ENCODE measurements at regions not wholly inside any gene's neighbourhood (a gene's known extent, or its start where the extent isn't known, plus 50 kb on each side); places are given as distances from the start of the nearest gene placed in this dataset.

DNA sequence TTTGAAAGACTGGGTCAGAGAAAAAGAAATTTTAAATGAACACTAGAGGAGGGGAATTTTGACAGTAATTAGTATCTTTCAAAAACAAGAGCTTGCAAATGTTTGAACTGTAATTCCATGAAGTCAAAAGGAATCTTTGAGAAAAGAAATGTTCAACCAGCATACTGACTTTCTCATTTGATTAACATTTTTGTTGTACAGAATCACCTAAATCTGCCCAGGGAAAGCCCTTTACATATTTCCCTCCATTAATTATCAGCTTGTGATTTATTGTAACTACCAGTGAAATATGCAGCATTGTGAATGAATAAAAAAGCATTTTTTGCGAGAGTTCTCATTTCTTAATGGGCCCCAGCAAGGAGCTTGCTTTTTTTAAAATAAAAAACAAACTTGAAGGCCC lies 61.2 kb upstream of the CCDC91 start:
- TF ChIP-seq, protein P1, sequence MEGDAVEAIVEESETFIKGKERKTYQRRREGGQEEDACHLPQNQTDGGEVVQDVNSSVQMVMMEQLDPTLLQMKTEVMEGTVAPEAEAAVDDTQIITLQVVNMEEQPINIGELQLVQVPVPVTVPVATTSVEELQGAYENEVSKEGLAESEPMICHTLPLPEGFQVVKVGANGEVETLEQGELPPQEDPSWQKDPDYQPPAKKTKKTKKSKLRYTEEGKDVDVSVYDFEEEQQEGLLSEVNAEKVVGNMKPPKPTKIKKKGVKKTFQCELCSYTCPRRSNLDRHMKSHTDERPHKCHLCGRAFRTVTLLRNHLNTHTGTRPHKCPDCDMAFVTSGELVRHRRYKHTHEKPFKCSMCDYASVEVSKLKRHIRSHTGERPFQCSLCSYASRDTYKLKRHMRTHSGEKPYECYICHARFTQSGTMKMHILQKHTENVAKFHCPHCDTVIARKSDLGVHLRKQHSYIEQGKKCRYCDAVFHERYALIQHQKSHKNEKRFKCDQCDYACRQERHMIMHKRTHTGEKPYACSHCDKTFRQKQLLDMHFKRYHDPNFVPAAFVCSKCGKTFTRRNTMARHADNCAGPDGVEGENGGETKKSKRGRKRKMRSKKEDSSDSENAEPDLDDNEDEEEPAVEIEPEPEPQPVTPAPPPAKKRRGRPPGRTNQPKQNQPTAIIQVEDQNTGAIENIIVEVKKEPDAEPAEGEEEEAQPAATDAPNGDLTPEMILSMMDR (IDR thresholded peaks at IDR 0.05; ENCODE audit: low read depth, low read length) = no peak

DNA sequence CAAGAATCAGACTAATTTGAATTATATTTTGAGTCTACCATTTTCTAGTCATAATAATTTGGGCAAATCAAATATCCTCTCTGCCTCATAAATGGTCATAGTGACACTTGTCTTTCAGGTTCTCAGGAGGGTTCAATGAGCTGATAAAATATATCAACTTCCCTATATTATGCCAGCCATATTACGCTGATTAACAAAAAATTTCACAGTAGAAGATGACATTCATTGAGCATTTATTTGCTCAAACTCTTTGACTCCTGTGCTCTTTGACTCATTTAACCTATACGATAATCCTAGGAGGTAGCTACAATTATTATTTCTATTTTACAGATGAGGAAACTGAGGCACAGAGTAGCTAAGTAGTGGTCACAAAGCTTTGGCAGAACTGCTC lies 60.0 kb upstream of the CCDC91 start:
- Histone ChIP-seq H3K4me3 (ENCODE audit: low read depth, low read length) (no peak overlapping the region), H3K27ac (no peak overlapping the region), H3K27me3 (ENCODE audit: insufficient read depth, low read depth, severe bottlenecking) (no peaks in the 10 kb centered on the region), H3K36me3 (no peaks in the 10 kb centered on the region), H3K9me3 (ENCODE audit: severe bottlenecking) (no peaks in the 10 kb centered on the region)
- DNase-seq = no peak
- TF ChIP-seq, protein P1 (IDR thresholded peaks at IDR 0.05; ENCODE audit: low read depth, low read length) = no peak

More for the DNA sequence above, 61.2 kb upstream of the CCDC91 start:
- H3K36me3 ChIP-seq = no peaks in the 10 kb centered on the region
- no peaks in the 10 kb centered on the region for H3K27me3 ChIP-seq (ENCODE audit: insufficient read depth, low read depth, severe bottlenecking)
- H3K27ac ChIP-seq = no peak overlapping the region
- no peak for DNase-seq
- no peaks in the 10 kb centered on the region for H3K9me3 ChIP-seq (ENCODE audit: severe bottlenecking)
- no peak overlapping the region for H3K4me3 ChIP-seq (ENCODE audit: low read depth, low read length)

DNA sequence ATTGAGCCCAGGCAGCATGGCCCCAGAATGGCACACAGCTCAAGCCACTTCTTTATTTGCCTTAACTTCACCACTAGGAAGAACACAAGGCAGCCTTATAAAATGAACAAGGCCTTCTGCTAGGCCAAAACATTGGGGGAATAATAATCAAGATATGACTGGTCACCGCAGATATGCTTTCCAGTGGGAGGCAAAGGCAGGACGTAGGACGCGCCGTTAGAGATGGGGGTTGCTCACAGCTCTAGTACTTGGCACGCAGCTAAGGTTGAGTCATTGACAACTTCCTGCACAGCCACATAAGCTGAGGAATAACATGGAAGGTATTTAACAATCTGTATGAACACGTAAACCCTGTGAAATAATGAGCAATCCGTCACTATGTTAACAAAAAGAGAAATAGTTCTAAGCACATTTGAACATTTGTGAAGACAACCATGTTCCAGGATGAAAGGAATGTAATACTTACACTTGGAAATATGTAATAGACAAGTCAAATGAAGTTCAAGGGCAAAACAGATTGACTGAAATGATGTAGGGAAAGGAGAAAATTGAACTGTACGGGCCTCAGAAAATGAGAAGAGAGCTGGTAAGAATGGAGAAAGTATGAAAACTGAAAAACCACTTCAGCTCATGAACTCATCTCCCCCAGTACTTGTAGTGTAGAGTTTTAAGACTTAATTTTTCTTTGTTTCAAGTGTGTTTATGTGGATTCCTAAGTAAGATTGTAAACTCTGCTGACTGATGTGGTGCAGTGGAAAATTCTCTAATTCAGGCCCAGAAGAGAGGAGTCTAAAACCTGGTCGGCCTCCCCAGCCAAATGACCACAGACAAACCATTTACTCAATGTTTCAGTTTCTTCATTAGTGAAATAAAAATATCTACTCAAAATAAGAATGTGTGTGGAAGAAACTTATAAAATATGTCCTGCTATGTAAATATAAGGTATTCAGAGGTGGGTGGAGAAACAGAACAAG lies 59.3 kb upstream of the CCDC91 start:
- DNase-seq = no peak
- no peak overlapping the region for H3K4me3 ChIP-seq (ENCODE audit: low read depth, low read length)
- no peak overlapping the region for H3K27ac ChIP-seq
- H3K9me3 ChIP-seq (ENCODE audit: severe bottlenecking) = no peaks in the 10 kb centered on the region
- no peaks in the 10 kb centered on the region for H3K27me3 ChIP-seq (ENCODE audit: insufficient read depth, low read depth, severe bottlenecking)
- TF ChIP-seq, protein P1 (IDR thresholded peaks at IDR 0.05; ENCODE audit: low read depth, low read length) = no peak
- H3K36me3 ChIP-seq = no peaks in the 10 kb centered on the region

DNA sequence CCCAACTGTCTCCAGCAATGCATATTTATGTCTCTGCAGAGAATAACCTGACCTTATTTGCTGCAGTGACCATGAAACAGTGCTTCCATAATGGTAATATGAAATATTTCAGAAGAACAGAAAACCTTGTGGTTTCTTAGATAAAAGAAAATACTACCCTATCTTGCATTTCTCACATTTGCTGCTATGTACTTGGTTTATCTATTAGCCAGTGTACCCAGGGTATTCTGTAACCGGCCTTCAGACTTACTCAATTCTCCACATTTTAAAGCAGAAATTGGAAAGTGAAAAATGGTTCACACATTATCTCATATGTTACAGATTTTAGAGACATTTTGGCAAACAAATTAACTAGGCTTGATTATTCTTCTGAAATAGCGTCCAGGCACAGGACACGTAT lies 57.9 kb upstream of the CCDC91 start:
- no peaks in the 10 kb centered on the region for H3K9me3 ChIP-seq (ENCODE audit: severe bottlenecking)
- no peaks in the 10 kb centered on the region for H3K36me3 ChIP-seq
- H3K27me3 ChIP-seq (ENCODE audit: insufficient read depth, low read depth, severe bottlenecking) = no peaks in the 10 kb centered on the region
- TF ChIP-seq, protein P1 (IDR thresholded peaks at IDR 0.05; ENCODE audit: low read depth, low read length) = no peak
- H3K27ac ChIP-seq = no peak overlapping the region
- DNase-seq = no peak
- H3K4me3 ChIP-seq (ENCODE audit: low read depth, low read length) = no peak overlapping the region

DNA sequence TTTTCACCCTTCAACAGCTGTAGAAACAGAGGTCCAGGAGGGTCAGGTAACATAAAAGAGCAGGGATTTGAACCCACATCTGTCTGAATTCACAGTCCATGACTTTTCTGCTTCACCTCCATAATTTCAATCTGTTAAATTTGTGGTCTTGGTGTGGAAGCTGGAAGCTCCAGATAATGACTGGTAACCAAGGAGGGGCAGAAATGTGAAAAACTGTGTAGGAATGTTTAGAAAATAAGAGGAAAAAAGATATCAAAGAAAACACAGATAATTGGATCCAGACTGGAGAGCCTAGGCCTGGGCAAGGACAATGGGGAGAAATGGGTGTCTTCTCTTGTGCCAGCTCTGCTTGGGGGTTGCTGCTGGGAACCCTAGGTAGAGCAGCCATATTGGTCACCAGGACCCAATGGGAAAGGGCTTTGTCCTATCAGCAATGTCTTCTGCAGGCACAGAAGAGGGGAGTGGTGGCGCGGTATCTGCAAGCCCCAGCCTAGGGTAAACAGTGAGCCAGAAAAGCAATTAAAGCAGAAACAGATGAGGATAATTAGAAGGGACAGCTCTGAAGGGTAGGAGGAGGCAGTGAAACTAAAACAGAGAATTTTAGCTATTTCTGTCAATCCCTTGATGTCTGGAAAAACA lies 54.3 kb upstream of the CCDC91 start:
- TF ChIP-seq, protein P1 (IDR thresholded peaks at IDR 0.05; ENCODE audit: low read depth, low read length) = no peak
- Histone ChIP-seq H3K27me3 (ENCODE audit: insufficient read depth, low read depth, severe bottlenecking) (no peaks in the 10 kb centered on the region), H3K9me3 (ENCODE audit: severe bottlenecking) (no peaks in the 10 kb centered on the region), H3K4me3 (ENCODE audit: low read depth, low read length) (no peak overlapping the region), H3K36me3 (no peaks in the 10 kb centered on the region), H3K27ac (no peak overlapping the region)
- no peak for DNase-seq
